MCF 10A (cell line): ENCODE measurements at regions not wholly inside any gene's neighbourhood (a gene's known extent, or its start where the extent isn't known, plus 50 kb on each side); places are given as distances from the start of the nearest gene placed in this dataset.

ENCODE experiments used
- BruUV-seq: library from RNA; stranded (reverse); fragments of 400-500 nt; replicated peaks from 2 replicates; lab custom pipeline; 2021; lab: Mats Ljungman, UMichigan
- CTCF ChIA-PET: fragments of 300-600 bp; sonication (Branson Sonifier 250); formaldehyde crosslinking; extraction: SDS; loops from one replicate; lab custom pipeline; 2021; ENCODE audit warnings: antibody characterized with exemption, inconsistent platforms; lab: Yijun Ruan, JAX
- POLR2A ChIA-PET: fragments of 300-600, 350-650 bp; sonication (Branson Sonifier 250); formaldehyde crosslinking; extraction: SDS; loops from one replicate; lab custom pipeline; 2020; ENCODE audit warnings: antibody characterized with exemption, inconsistent platforms; lab: Yijun Ruan, JAX
- DNase-seq: peaks from one replicate; pipeline ENCODE4 v3.0.0-alpha.2; 2018; ENCODE audit not compliant: unreplicated experiment
- H3K27ac Mint-ChIP-seq: one replicate; pipeline ENCODE4 v1.8.0; 2022; ENCODE audit warnings: mild to moderate bottlenecking, low read depth, mixed read lengths; ENCODE audit not compliant: unreplicated experiment
- H3K27me3 Mint-ChIP-seq: one replicate; pipeline ENCODE4 v1.8.0; 2022; ENCODE audit warnings: mixed read lengths; ENCODE audit not compliant: insufficient read depth, unreplicated experiment
- H3K36me3 Mint-ChIP-seq: one replicate; pipeline ENCODE4 v1.8.0; 2022; ENCODE audit warnings: mild to moderate bottlenecking, moderate library complexity, mixed read lengths; ENCODE audit not compliant: insufficient read depth, unreplicated experiment
- H3K4me1 Mint-ChIP-seq: one replicate; pipeline ENCODE4 v1.8.0; 2022; ENCODE audit warnings: mixed read lengths; ENCODE audit not compliant: insufficient read depth, unreplicated experiment
- H3K4me3 Mint-ChIP-seq: one replicate; pipeline ENCODE4 v1.8.0; 2022; ENCODE audit warnings: mild to moderate bottlenecking, moderate library complexity, mixed read lengths; ENCODE audit not compliant: unreplicated experiment
- H3K9me3 Mint-ChIP-seq: one replicate; pipeline ENCODE4 v1.8.0; 2022; ENCODE audit warnings: mixed read lengths; ENCODE audit not compliant: unreplicated experiment
- intact Hi-C: fragments of 100-400 bp; cut with micrococcal nuclease; formaldehyde crosslinking; loops from 2 replicates; pipeline ENCODE4 v1.14.1; 2022
- TF ChIP-seq, protein P1 (sequence below): fragments of 200-600 bp; IDR thresholded peaks from one replicate; pipeline ENCODE4 v1.8.0; 2022; ENCODE audit warnings: antibody characterized with exemption, mild to moderate bottlenecking; ENCODE audit not compliant: unreplicated experiment

DNA sequence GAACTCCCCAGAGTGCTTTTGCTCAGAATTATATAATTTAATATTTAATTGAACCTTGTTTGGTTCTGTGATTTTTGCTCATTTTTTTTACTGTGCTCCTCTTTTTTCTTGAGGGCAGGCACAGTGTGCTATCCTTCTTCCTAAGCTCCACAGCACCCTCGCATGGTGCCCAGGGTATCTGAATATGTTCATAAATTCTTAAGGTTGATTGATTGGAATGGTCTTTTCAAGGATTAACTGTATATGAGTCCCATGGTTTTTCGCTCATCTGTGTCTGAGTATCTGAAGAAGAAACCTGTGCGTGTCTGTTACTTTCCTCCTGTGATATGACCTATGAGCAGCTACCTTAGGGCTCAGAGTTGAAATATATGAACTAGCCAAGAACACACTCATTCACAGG lies 393.7 kb downstream of the HLX start:
- DNase-seq, result no peak
- TF ChIP-seq, protein P1, sequence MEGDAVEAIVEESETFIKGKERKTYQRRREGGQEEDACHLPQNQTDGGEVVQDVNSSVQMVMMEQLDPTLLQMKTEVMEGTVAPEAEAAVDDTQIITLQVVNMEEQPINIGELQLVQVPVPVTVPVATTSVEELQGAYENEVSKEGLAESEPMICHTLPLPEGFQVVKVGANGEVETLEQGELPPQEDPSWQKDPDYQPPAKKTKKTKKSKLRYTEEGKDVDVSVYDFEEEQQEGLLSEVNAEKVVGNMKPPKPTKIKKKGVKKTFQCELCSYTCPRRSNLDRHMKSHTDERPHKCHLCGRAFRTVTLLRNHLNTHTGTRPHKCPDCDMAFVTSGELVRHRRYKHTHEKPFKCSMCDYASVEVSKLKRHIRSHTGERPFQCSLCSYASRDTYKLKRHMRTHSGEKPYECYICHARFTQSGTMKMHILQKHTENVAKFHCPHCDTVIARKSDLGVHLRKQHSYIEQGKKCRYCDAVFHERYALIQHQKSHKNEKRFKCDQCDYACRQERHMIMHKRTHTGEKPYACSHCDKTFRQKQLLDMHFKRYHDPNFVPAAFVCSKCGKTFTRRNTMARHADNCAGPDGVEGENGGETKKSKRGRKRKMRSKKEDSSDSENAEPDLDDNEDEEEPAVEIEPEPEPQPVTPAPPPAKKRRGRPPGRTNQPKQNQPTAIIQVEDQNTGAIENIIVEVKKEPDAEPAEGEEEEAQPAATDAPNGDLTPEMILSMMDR, result no peak
- BruUV-seq, result no TSS peak
- H3K27ac Mint-ChIP-seq, result no peak overlapping the region
- no peaks in the 10 kb centered on the region for H3K4me1 Mint-ChIP-seq
- H3K4me3 Mint-ChIP-seq, result no peak overlapping the region
- intact Hi-C loops, result no loop called here
- POLR2A ChIA-PET, result interaction anchor here (0.9 kb wide), 1 partner anchor 9 kb away, joined by 4 read pairs; no protein-coding TSS in a partner anchor
- no peaks in the 10 kb centered on the region for H3K36me3 Mint-ChIP-seq
- peaks cover 5% of the 10 kb centered on the region for H3K9me3 Mint-ChIP-seq
- CTCF ChIA-PET, result interaction anchor here (0.8 to 3.0 kb wide), 6 partner anchors 10 to 469 kb away, joined by 3 to 21 read pairs (median 3); no protein-coding TSS in a partner anchor
- H3K27me3 Mint-ChIP-seq, result no peaks in the 10 kb centered on the region

GRCh38 chr1:221274373-221274772 lies 395.1 kb downstream of the HLX start:
- TF ChIP-seq, protein P1, result no peak
- H3K27ac Mint-ChIP-seq, result no peak overlapping the region
- H3K36me3 Mint-ChIP-seq, result no peaks in the 10 kb centered on the region
- intact Hi-C loops, result no loop called here
- POLR2A ChIA-PET, result interaction anchor here (0.7 to 1.1 kb wide), 2 partner anchors 21 to 202 kb away, joined by 3 read pairs; no protein-coding TSS in a partner anchor
- DNase-seq, result no peak
- no peaks in the 10 kb centered on the region for H3K4me1 Mint-ChIP-seq
- no TSS peak for BruUV-seq
- no peaks in the 10 kb centered on the region for H3K27me3 Mint-ChIP-seq
- peaks cover 8% of the 10 kb centered on the region for H3K9me3 Mint-ChIP-seq
- H3K4me3 Mint-ChIP-seq, result no peak overlapping the region
- CTCF ChIA-PET, result interaction anchor here (0.6 to 1.2 kb wide), 2 partner anchors 11 to 977 kb away, joined by 3 read pairs; no protein-coding TSS in a partner anchor

DNA sequence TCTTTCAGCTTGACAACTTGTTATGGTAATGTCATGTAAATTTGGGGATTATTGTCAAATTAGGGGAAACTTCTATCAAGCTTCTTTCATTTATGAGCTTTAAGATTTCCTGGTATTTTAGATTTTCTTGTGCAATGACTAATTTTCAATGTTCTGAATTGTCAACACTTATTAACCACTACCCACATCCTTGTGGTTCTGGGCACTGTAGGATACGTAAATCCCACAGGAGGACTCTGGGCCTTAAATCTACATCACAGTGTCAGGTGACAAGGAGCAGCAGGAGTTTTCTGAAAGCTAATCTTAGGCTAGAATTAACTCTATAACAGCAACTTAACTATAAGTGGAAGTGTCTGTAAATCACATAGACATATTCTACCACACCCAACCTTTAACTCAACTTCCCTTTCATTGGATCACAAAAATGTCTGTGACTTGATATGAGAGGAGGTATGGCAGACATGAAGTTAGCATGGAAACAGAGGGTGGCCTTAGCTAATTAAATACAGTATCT lies 397.7 kb downstream of the HLX start:
- intact Hi-C loops, result no loop called here
- Mint-ChIP-seq H3K4me3 (no peak overlapping the region), H3K36me3 (no peaks in the 10 kb centered on the region), H3K27ac (no peak overlapping the region), H3K27me3 (no peaks in the 10 kb centered on the region), H3K9me3 (peaks cover 8% of the 10 kb centered on the region), H3K4me1 (no peaks in the 10 kb centered on the region)
- TF ChIP-seq, protein P1, result no peak
- CTCF ChIA-PET, result interaction anchor here (0.6 to 2.0 kb wide), 6 partner anchors 13 to 159 kb away, joined by 3 to 15 read pairs (median 3); no protein-coding TSS in a partner anchor
- POLR2A ChIA-PET, result interaction anchor here (0.5 to 1.3 kb wide), 5 partner anchors 15 to 1273 kb away, joined by 3 to 4 read pairs (median 3); no protein-coding TSS in a partner anchor
- BruUV-seq, result no TSS peak
- DNase-seq, result no peak

DNA sequence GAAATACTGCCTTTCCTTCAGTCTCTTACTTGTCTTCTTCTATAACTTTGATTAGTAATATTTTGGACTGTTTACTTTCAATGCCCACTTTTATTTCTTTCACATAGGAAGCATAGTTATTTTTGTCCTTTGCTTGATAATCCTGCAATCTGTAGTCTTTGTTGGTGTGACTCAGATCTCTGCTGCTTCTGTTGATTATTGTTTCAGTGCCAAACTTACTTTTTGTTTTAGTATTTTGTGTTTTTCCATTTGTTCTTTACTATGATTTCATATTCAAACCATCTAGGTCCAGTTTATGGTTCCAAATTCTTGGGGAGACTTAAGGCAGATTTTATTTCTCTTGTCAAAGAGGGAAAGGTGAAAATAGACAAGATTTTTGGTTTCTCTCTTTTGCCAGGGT lies 399.9 kb downstream of the HLX start:
- DNase-seq, result no peak
- Mint-ChIP-seq H3K27ac (no peak overlapping the region), H3K4me3 (no peak overlapping the region), H3K4me1 (peaks cover 9% of the 10 kb centered on the region), H3K36me3 (no peaks in the 10 kb centered on the region), H3K9me3 (peaks cover 8% of the 10 kb centered on the region), H3K27me3 (no peaks in the 10 kb centered on the region)
- ChIA-PET POLR2A (interaction anchor here (0.7 kb wide), 1 partner anchor 9 kb away, joined by 3 read pairs; no protein-coding TSS in a partner anchor), CTCF (interaction anchor here (1.3 kb wide), 1 partner anchor 157 kb away, joined by 4 read pairs; no protein-coding TSS in a partner anchor)
- intact Hi-C loops, result no loop called here
- no TSS peak for BruUV-seq
- TF ChIP-seq, protein P1, result no peak
